AG04450 (cell line): ENCODE measurements at regions not wholly inside any gene's neighbourhood (a gene's known extent, or its start where the extent isn't known, plus 50 kb on each side); places are given as distances from the start of the nearest gene placed in this dataset.

Experiments used
- CTCF ChIA-PET: fragments of 300-600, 350-600 bp; formaldehyde crosslinking; extraction: SDS; loops from one replicate; lab custom pipeline; 2022; ENCODE audit warnings: antibody characterized with exemption, inconsistent platforms; lab: Charles Lee
- POLR2A ChIA-PET: fragments of 350-600 bp; formaldehyde crosslinking; extraction: SDS; loops from one replicate; lab custom pipeline; 2021; ENCODE audit warnings: antibody characterized with exemption, inconsistent platforms; lab: Yijun Ruan, JAX
- DNase-seq: peaks from one replicate; pipeline ENCODE4 v3.0.0-alpha.2; 2011; ENCODE audit warnings: low read depth, low spot score
- H3K27ac ChIP-seq: one replicate; pipeline ENCODE4 v1.5.1; 2012; ENCODE audit warnings: low read depth, low read length, control low read depth
- H3K27me3 ChIP-seq: one replicate; pipeline ENCODE4 v1.6.0; 2012; ENCODE audit warnings: low read length; ENCODE audit not compliant: control insufficient read depth, insufficient read depth
- H3K4me3 ChIP-seq: 2 replicates; pipeline ENCODE4 v1.5.1; 2011; ENCODE audit warnings: mild to moderate bottlenecking, low read depth, low read length, control low read depth
- H3K9me3 ChIP-seq: 2 replicates; pipeline ENCODE4 v1.5.1; 2012; ENCODE audit warnings: low read length; ENCODE audit not compliant: control insufficient read depth, insufficient read depth
- TF ChIP-seq, protein P1 (sequence below): IDR thresholded peaks from 2 replicates; pipeline ENCODE4 v1.5.1; 2011; ENCODE audit warnings: low read depth, low read length, control low read depth, inconsistent platforms

DNA sequence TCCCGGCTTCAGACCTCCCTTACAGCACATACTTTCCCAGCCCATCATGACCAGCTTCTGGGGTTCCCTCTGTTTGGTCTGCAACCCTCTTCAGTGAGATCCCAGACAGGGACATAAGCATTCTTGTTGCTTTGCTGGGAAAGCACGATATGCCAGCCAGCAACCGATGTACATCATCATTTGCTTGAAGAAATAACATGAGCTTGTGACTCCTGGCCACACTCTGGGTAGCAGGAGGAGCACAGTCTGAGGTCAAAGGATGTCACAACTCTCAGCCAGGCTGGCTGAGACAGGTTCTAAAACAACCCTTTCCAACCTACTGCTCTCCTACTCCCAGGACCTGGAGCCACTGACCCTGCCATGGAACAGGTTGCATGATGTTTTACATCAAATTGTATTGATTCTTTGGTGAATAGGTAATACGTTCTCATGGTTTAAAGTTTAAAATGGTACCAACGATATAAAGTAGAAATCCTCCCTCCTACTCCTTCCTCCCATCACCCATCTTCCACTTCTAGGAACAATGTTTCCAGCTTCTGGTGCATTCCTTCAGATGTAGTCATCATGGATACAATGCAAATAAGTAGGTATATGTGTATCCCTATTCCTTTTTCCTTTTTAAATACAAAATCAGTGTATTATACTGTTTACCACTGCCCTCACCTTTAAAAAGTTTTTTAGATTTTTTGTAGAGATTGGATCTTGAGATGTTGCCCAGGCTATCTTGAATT, 190.3 kb downstream of the OPA1 start:
- Histone ChIP-seq H3K9me3 (no peaks in the 10 kb centered on the region), H3K4me3 (no peak overlapping the region), H3K27me3 (peaks cover 60% of the 10 kb centered on the region), H3K27ac (no peak overlapping the region)
- no peak for DNase-seq
- TF ChIP-seq, protein P1, sequence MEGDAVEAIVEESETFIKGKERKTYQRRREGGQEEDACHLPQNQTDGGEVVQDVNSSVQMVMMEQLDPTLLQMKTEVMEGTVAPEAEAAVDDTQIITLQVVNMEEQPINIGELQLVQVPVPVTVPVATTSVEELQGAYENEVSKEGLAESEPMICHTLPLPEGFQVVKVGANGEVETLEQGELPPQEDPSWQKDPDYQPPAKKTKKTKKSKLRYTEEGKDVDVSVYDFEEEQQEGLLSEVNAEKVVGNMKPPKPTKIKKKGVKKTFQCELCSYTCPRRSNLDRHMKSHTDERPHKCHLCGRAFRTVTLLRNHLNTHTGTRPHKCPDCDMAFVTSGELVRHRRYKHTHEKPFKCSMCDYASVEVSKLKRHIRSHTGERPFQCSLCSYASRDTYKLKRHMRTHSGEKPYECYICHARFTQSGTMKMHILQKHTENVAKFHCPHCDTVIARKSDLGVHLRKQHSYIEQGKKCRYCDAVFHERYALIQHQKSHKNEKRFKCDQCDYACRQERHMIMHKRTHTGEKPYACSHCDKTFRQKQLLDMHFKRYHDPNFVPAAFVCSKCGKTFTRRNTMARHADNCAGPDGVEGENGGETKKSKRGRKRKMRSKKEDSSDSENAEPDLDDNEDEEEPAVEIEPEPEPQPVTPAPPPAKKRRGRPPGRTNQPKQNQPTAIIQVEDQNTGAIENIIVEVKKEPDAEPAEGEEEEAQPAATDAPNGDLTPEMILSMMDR, result no peak
- POLR2A ChIA-PET, result no interaction called here
- CTCF ChIA-PET, result interaction anchor here (0.6 to 12.5 kb wide), 2 partner anchors 110 to 532 kb away, joined by 3 to 280 read pairs; no protein-coding TSS in a partner anchor

DNA sequence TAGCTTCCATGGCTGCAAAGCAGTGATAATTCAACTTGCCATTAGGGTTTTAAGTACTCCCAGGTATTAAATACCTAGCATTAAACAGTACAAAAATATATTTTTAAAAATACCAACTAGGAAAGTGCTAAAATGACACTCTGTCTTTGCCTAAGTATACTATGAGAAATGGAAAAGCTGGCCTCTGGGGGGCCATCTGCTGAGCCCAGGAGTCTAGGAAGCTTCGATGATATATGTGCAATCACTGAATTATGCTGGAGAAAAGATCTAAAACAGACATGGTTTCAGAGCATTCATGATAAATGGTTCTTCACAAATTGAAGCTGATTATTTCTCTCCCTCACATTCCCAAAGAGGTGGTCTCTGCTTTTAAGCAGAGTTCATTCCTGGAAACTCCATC, 191.8 kb downstream of the OPA1 start:
- no peak overlapping the region for H3K27ac ChIP-seq
- H3K27me3 ChIP-seq, result peaks cover 56% of the 10 kb centered on the region
- ChIA-PET POLR2A (no interaction called here), CTCF (interaction anchor here (0.6 to 12.5 kb wide), 2 partner anchors 531 to 550 kb away, joined by 4 to 280 read pairs; no protein-coding TSS in a partner anchor)
- no peaks in the 10 kb centered on the region for H3K9me3 ChIP-seq
- TF ChIP-seq, protein P1, result no peak
- DNase-seq, result no peak
- H3K4me3 ChIP-seq, result no peak overlapping the region

DNA sequence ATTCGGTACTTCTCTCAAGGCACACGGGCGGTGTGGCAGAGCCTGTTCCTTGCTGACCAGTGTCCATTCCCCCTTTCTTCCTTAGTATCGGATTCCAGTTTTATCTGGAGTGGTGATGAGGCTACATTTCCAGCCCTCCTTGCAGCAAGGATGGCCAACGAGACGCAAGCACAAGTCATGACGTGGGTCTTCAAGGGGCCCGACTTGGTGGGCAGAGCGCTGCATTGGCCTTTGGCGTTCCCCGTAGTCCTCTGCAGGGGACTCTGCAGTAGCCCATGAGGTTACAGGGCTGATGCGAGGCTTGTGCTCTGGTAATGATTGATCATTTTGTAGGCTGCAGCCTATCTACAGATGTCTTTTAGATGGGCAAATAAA, 194.5 kb downstream of the OPA1 start:
- Histone ChIP-seq H3K4me3 (no peak overlapping the region), H3K27me3 (peaks cover 59% of the 10 kb centered on the region), H3K27ac (no peak overlapping the region), H3K9me3 (no peaks in the 10 kb centered on the region)
- no peak for DNase-seq
- ChIA-PET CTCF (interaction anchor here (0.6 to 3.1 kb wide), 4 partner anchors 122 to 529 kb away, joined by 3 to 23 read pairs (median 8); no protein-coding TSS in a partner anchor), POLR2A (no interaction called here)
- TF ChIP-seq, protein P1, result no peak

DNA sequence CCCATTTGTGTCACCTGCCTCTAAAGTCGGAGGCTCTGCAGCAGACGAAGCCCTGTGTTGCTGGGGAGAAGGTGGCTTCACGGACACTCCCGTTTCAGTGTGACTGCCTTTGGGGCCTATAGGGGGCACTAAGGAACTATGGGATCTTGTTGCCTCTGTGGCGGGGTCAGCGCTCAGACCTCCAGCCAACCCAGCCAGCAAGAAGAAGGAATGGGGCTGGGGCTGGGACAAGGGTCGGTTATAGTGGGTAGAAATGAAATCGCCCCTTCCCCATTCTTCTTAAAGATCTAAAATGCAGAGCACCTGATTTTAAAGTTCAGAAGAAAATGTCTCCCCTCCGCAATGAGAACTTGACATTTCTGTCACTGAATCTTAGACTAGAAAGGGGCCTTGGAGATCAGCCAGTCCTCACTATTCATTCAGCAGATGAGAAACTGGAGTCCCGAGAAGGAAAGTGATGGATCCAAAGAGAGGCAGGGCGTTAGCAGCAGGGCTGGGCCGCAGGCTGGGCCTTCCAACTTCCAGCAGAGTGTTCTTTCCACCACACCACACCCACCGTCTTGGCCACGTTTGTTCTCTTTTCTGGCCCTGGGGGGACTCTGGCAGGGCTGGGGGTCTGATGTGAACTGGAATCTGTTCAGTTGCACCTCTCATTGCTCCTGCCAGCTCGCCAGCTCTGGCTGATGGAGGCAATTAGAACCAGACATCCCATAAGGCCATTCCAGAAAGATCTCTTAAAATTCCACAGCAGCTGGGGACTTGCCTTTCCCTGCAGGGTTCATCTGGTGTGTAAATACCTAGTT, 195.4 kb downstream of the OPA1 start:
- CTCF ChIA-PET, result interaction anchor here (0.6 to 3.1 kb wide), 12 partner anchors 9 to 542 kb away, joined by 3 to 23 read pairs (median 3); partner anchors contain the start of gene HES1
- Histone ChIP-seq H3K27me3 (peaks cover 56% of the 10 kb centered on the region), H3K27ac (no peak overlapping the region), H3K4me3 (no peak overlapping the region), H3K9me3 (no peaks in the 10 kb centered on the region)
- TF ChIP-seq, protein P1, result peak; percentile 85
- DNase-seq, result no peak
- POLR2A ChIA-PET, result no interaction called here
